H1 (cell line): ENCODE measurements at regions not wholly inside any gene's neighbourhood (a gene's known extent, or its start where the extent isn't known, plus 50 kb on each side); places are given as distances from the start of the nearest gene placed in this dataset.

Experiments used
- CHD1 ChIP-seq: IDR thresholded peaks from 2 replicates; pipeline ENCODE4 v1.6.1; 2012; ENCODE audit warnings: low read depth, low read length, improper control_type of control experiment
- CTCF ChIP-seq, 3 experiments: IDR thresholded peaks; 1 replicate in 2 of 3; 2 replicates in 1 of 3; pipeline versions ENCODE4 v1.5.1 to v1.6.1; 2011; ENCODE audit warnings: low read length in 3 of 3, mild to moderate bottlenecking in 3 of 3, inconsistent platforms in 2 of 3, low read depth in 1 of 3, moderate library complexity in 1 of 3; ENCODE audit not compliant: insufficient read depth in 1 of 3; ENCODE audit errors: control extremely low read depth in 1 of 3
- EGR1 ChIP-seq: IDR thresholded peaks from 2 replicates; pipeline ENCODE4 v1.6.1; 2011; ENCODE audit warnings: low read depth, low read length, borderline replicate concordance
- EZH2 ChIP-seq: fragments of 200-600 bp; sonication (generic); IDR thresholded peaks from 2 replicates; pipeline ENCODE4 v1.7.1; 2012; ENCODE audit warnings: low read depth, mild to moderate bottlenecking, moderate library complexity, low read length, inconsistent platforms; ENCODE audit not compliant: severe bottlenecking
- TF ChIP-seq, protein P1 (sequence below): IDR thresholded peaks from 2 replicates; pipeline ENCODE4 v1.6.1; 2012; ENCODE audit warnings: inconsistent platforms

DNA sequence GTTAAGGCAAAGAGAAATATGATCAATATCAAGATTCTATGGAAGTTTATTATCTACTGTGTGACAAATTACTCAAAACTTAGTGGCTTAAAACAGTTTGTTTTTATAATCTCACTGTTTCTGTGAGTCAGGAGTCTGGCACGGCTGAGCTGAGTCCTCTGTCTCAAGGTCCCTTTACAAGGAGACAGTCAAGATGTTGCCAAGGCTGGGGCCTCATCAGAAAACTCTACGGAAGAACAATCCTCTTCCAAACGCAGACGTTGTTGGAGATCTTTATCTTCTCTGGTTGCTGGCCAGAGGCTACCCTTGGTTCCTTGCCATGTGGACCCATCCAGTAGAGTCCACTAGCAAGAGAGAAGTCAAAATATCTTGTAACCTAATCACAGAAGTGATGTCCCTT is 100.6 kb upstream of the CCND2 start:
- TF ChIP-seq CTCF (IDR thresholded peaks at IDR 0.05; ENCODE audit: control extremely low read depth in 1 of 3, insufficient read depth in 1 of 3, low read depth in 1 of 3, low read length in 3 of 3) (no peak), EZH2 (no peak), CHD1 (no peak), EGR1 (no peak)
- TF ChIP-seq, protein P1, sequence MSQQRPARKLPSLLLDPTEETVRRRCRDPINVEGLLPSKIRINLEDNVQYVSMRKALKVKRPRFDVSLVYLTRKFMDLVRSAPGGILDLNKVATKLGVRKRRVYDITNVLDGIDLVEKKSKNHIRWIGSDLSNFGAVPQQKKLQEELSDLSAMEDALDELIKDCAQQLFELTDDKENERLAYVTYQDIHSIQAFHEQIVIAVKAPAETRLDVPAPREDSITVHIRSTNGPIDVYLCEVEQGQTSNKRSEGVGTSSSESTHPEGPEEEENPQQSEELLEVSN: no peak
